Stimulated activated effector memory CD8-positive, alpha-beta T cell treated with anti-CD3 and anti-CD28 coated beads, Interleukin-12 subunit alpha, Interleukin-12 subunit beta, amount 100 ng/mL, for 72 hours (primary cell): ENCODE measurements at regions not wholly inside any gene's neighbourhood (a gene's known extent, or its start where the extent isn't known, plus 50 kb on each side); places are given as distances from the start of the nearest gene placed in this dataset.
"Not testable (repeated sequence)": the region's sequence is repeated elsewhere in the genome, so short reads cannot be mapped to it uniquely, and the experiment has no call there.

Experiments
- ATAC-seq: fragments of 150-1000 bp; cut with Tn5 transposase; 2 replicates; pipeline ENCODE4 v1.10.0; 2021
- DNase-seq, 2 donors: peaks; one replicate each; pipeline ENCODE4 v3.0.0; 2021 to 2022; ENCODE audit warnings: low spot score in 2 of 2
- H3K27ac Mint-ChIP-seq: one replicate; pipeline ENCODE4 v1.8.0; 2022; ENCODE audit warnings: mild to moderate bottlenecking, mixed read lengths
- H3K36me3 Mint-ChIP-seq: one replicate; pipeline ENCODE4 v1.8.0; 2022; ENCODE audit warnings: mild to moderate bottlenecking, mixed read lengths
- H3K4me1 Mint-ChIP-seq: one replicate; pipeline ENCODE4 v1.8.0; 2022; ENCODE audit warnings: mixed read lengths
- H3K4me3 Mint-ChIP-seq: one replicate; pipeline ENCODE4 v1.8.0; 2022; ENCODE audit warnings: mild to moderate bottlenecking, mixed read lengths
- H3K9me3 Mint-ChIP-seq: one replicate; pipeline ENCODE4 v1.8.0; 2022; ENCODE audit warnings: mixed read lengths

DNA sequence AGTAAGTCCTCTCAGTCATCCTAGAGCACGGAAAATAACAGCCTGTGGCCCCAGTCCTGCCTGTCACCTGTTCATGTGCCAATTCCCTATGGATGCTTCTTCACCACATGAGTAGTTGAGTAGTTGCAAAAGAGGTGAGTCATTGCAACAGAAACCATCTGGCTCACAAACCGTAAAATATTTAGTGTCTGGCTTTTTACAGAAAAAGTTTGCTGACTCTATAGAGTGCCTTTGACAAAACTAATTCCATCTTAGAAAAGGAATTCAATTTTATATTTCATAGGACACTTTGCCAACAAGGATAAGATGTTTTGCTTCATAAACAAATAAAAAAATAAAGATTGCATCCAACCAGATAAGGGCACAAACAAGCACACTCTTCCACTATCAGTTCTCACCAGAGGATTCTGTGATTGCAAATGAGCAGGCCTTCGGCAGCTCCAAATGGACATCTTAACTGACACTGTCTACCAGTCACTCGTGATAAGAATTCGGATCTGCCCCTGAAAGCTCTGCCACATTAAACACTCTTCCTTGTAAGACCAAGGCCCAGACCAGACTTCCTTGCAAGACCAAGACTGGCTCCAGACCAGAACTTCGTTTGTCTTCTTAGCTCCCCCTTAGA lies 242.7 kb upstream of the SEMA3C start:
- H3K36me3 Mint-ChIP-seq: no peaks in the 10 kb centered on the region

GRCh38 chr7:81159402-81159801 lies 240.6 kb upstream of the SEMA3C start:
- Mint-ChIP-seq H3K9me3 (peaks cover 26% of the 10 kb centered on the region), H3K27ac (no peak overlapping the region), H3K4me3 (no peak overlapping the region), H3K4me1 (no peaks in the 10 kb centered on the region), H3K36me3 (no peaks in the 10 kb centered on the region)
- ATAC-seq (no peak), DNase-seq (no peak)

More for the DNA sequence above, 242.7 kb upstream of the SEMA3C start:
- H3K4me1 Mint-ChIP-seq: no peaks in the 10 kb centered on the region
- no peak overlapping the region for H3K27ac Mint-ChIP-seq
- no peak for ATAC-seq
- peaks cover 15% of the 10 kb centered on the region for H3K9me3 Mint-ChIP-seq
- H3K4me3 Mint-ChIP-seq: no peak overlapping the region
- no peak for DNase-seq

GRCh38 chr7:81158189-81158588 lies 239.3 kb upstream of the SEMA3C start:
- peaks cover 26% of the 10 kb centered on the region for H3K9me3 Mint-ChIP-seq
- no peaks in the 10 kb centered on the region for H3K36me3 Mint-ChIP-seq
- ATAC-seq: no peak
- H3K4me3 Mint-ChIP-seq: no peak overlapping the region
- H3K27ac Mint-ChIP-seq: no peak overlapping the region
- DNase-seq: no peak
- H3K4me1 Mint-ChIP-seq: no peaks in the 10 kb centered on the region

DNA sequence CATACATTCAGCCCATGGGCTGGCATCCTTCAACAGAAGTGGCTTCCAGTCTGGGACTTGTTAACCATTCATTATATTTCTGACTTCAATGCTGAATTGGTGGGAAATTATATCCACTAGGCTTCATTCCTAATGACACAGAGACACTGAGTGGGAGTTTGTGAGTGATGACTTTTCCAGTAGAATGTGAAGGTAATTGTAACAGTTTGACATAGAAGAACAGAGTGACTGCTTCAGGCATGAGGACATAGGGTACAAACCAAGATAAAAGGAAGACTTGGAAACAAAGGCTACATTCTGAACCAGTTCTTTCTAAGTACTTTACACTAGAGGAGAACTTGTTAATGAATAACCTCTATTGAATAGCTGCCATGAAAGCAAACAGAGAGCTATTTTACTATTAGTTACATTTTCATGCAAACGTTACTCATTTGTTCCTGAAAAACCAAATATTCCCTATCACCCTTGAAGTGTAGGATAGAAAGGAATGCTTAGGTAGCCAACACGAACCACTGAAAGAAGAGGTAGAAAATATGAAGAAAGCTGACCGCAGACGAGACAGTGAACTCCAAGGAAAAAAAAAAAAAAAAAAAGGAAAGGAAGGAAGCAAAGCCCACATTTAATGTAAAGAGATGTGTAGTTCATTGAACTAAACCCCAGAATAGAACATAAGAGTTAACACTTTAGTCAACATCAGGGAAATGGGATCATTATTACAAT lies 237.0 kb upstream of the SEMA3C start:
- Mint-ChIP-seq H3K27ac (no peak overlapping the region), H3K4me1 (no peaks in the 10 kb centered on the region), H3K4me3 (no peak overlapping the region), H3K9me3 (peaks cover 21% of the 10 kb centered on the region), H3K36me3 (no peaks in the 10 kb centered on the region)
- ATAC-seq: no peak
- no peak for DNase-seq

- H3K4me1 Mint-ChIP-seq: no peaks in the 10 kb centered on the region
- ATAC-seq (no peak), DNase-seq (no peak)
- H3K4me3 Mint-ChIP-seq: no peak overlapping the region
- peaks cover 23% of the 10 kb centered on the region for H3K9me3 Mint-ChIP-seq
- no peaks in the 10 kb centered on the region for H3K36me3 Mint-ChIP-seq
- no peak overlapping the region for H3K27ac Mint-ChIP-seq
Observed at GRCh38 chr7:81154565-81154964, 235.7 kb upstream of the SEMA3C start.

- not testable (repeated sequence) for DNase-seq, H3K27ac Mint-ChIP-seq, H3K36me3 Mint-ChIP-seq, H3K4me3 Mint-ChIP-seq, H3K4me1 Mint-ChIP-seq, ATAC-seq
- H3K9me3 Mint-ChIP-seq: peaks cover 23% of the 10 kb centered on the region
Observed at GRCh38 chr7:81152925-81153324, 234.1 kb upstream of the SEMA3C start.

DNA sequence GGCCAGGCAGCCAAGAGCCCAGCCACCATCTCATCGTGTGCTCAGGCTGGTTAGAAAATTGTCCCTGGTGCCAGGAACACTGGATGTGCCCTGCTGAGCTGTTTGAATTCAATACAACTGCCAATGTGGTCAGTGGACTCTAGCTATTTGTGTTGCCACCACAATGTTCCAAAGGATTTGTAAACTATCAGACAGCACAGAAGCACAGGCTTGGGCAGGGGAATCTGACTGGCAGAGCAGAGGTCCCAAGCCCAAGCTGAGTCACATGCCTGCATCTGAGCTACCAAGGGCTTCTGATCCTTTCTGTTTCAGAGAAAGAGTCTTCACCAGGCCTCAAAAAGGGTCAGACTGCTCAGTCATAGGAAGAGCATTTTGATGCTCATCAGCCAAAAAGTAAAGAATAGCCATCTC lies 232.1 kb upstream of the SEMA3C start:
- Mint-ChIP-seq H3K36me3 (no peaks in the 10 kb centered on the region), H3K27ac (no peak overlapping the region), H3K4me1 (no peaks in the 10 kb centered on the region), H3K9me3 (peaks cover 23% of the 10 kb centered on the region), H3K4me3 (no peak overlapping the region)
- no peak for ATAC-seq
- no peak for DNase-seq

DNA sequence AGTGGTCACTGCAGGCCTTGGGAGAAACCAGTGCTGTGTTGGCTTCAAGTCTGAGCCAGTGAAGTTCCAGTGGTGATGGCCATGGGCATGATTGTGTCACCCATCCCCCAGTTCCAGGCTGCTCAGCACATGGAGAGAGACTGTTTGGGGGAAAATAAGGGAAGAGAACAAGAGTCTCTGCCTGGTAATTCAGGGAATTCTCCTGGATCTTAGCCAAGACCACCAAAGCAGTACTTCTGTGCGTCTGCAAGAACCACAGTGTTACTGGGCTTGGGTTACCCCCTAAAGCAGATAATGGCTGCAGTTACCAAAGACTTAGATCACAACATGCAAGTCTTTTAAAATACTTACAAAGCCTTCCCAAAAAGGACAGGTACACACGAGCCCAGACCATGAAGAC lies 225.0 kb upstream of the SEMA3C start:
- Mint-ChIP-seq H3K9me3 (peaks cover 12% of the 10 kb centered on the region), H3K4me3 (no peak overlapping the region), H3K27ac (no peak overlapping the region), H3K36me3 (no peaks in the 10 kb centered on the region), H3K4me1 (no peaks in the 10 kb centered on the region)
- no peak for ATAC-seq
- no peak for DNase-seq

- ATAC-seq, H3K27ac Mint-ChIP-seq, H3K36me3 Mint-ChIP-seq, H3K4me1 Mint-ChIP-seq, H3K4me3 Mint-ChIP-seq, DNase-seq: not testable (repeated sequence)
- peaks cover 11% of the 10 kb centered on the region for H3K9me3 Mint-ChIP-seq
Observed at GRCh38 chr7:81141257-81142205, 222.7 kb upstream of the SEMA3C start.

- no peak overlapping the region for H3K4me3 Mint-ChIP-seq
- DNase-seq: no peak
- H3K36me3 Mint-ChIP-seq: no peaks in the 10 kb centered on the region
- H3K9me3 Mint-ChIP-seq: peaks cover 11% of the 10 kb centered on the region
- H3K4me1 Mint-ChIP-seq: no peaks in the 10 kb centered on the region
- no peak for ATAC-seq
- no peak overlapping the region for H3K27ac Mint-ChIP-seq
Observed at GRCh38 chr7:81140775-81141174, 221.9 kb upstream of the SEMA3C start.

DNA sequence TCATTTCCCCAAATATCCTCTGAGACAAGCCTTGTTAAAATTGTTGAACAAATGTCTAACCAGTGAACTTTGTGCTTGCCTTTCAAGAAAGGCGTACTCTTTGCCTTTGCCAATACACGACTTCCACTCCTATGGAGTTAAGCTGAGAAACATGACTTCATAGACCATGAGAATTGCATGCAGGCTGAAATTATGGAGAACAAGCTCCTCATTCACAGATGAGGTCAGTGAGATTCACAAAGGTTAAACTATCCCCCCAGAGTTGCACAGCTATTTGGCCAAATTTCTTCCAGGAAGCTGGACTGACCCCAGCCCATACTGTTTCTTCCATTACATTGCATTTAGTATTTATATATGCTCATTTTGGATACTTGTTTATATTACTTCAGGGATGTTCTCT lies 221.4 kb upstream of the SEMA3C start:
- Mint-ChIP-seq H3K36me3 (no peaks in the 10 kb centered on the region), H3K27ac (no peak overlapping the region), H3K4me3 (no peak overlapping the region), H3K4me1 (no peaks in the 10 kb centered on the region), H3K9me3 (peaks cover 11% of the 10 kb centered on the region)
- no peak for DNase-seq
- ATAC-seq: no peak

GRCh38 chr7:81138870-81139269 lies 220.0 kb upstream of the SEMA3C start:
- H3K27ac Mint-ChIP-seq: no peak overlapping the region
- no peaks in the 10 kb centered on the region for H3K4me1 Mint-ChIP-seq
- ATAC-seq (no peak), DNase-seq (no peak)
- no peaks in the 10 kb centered on the region for H3K36me3 Mint-ChIP-seq
- H3K4me3 Mint-ChIP-seq: no peak overlapping the region
- peaks cover 3% of the 10 kb centered on the region for H3K9me3 Mint-ChIP-seq

DNA sequence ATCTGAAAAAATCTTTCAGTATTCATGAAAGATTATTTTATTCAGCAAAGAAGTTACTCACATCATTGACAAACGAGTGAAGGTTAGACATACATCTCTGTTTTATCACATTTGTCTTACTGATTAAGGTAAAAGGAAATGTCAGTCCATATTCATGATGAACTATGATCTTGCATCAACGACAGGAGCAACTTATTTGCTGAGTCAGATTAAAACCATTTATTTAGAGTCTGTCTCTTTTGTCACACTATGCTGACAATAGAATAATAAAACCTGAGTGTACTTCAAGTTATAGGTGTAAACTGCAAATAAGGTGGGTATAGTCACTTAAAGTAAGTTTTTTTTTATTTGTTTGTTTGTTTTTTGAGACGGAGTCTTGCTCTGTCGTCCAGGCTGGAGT lies 216.5 kb upstream of the SEMA3C start:
- Mint-ChIP-seq H3K36me3 (no peaks in the 10 kb centered on the region), H3K27ac (no peak overlapping the region), H3K9me3 (peaks cover 7% of the 10 kb centered on the region), H3K4me1 (no peaks in the 10 kb centered on the region), H3K4me3 (no peak overlapping the region)
- no peak for DNase-seq
- ATAC-seq: no peak

GRCh38 chr7:81128011-81128410 lies 209.2 kb upstream of the SEMA3C start:
- H3K27ac Mint-ChIP-seq: no peak overlapping the region
- no peak overlapping the region for H3K4me3 Mint-ChIP-seq
- ATAC-seq (no peak), DNase-seq (no peak)
- H3K9me3 Mint-ChIP-seq: peaks cover 34% of the 10 kb centered on the region
- no peaks in the 10 kb centered on the region for H3K36me3 Mint-ChIP-seq
- no peaks in the 10 kb centered on the region for H3K4me1 Mint-ChIP-seq

- Mint-ChIP-seq H3K4me3 (no peak overlapping the region), H3K36me3 (no peaks in the 10 kb centered on the region), H3K4me1 (no peaks in the 10 kb centered on the region), H3K27ac (no peak overlapping the region), H3K9me3 (peaks cover 26% of the 10 kb centered on the region)
- DNase-seq: no peak
- ATAC-seq: no peak
Observed at GRCh38 chr7:81120803-81121202, 202.0 kb upstream of the SEMA3C start.
